ENCODE measurements at regions not wholly inside any gene's neighbourhood (a gene's known extent, or its start where the extent isn't known, plus 50 kb on each side); places are given as distances from the start of the nearest gene placed in this dataset.

- Histone ChIP-seq H4K20me1 (ENCODE audit: insufficient read depth, low read length, poor library complexity, severe bottlenecking) (no peaks in the 10 kb centered on the region), H3K9ac (ENCODE audit: low read depth, low read length, poor library complexity, severe bottlenecking) (no peak overlapping the region), H3K27me3 (ENCODE audit: insufficient read depth, low read length, poor library complexity, severe bottlenecking) (no peaks in the 10 kb centered on the region), H3F3A (ENCODE audit: low read depth) (peaks cover 9% of the 10 kb centered on the region; the same call in 1 of the 2 replicates), H3K4me3 (ENCODE audit: low read length, poor library complexity, severe bottlenecking) (peak overlapping the region; percentile 59), H2AFZ (ENCODE audit: low read length) (no peak overlapping the region), H3K36me3 (ENCODE audit: insufficient read depth, low read length) (no peaks in the 10 kb centered on the region), H3K4me1 (ENCODE audit: insufficient read depth, low read length, poor library complexity, severe bottlenecking) (peaks cover 59% of the 10 kb centered on the region), H3K9me3 (ENCODE audit: insufficient read depth, low read depth, low read length) (no peaks in the 10 kb centered on the region), H3K9me2 (replicated peaks; ENCODE audit: low read depth, low read length) (no peaks in the 10 kb centered on the region; the same call in 1 of the 2 replicates), H3K79me2 (ENCODE audit: insufficient read depth, low read length) (no peaks in the 10 kb centered on the region), H3K4me2 (ENCODE audit: low read depth, low read length, poor library complexity, severe bottlenecking) (peak overlapping the region; percentile 59)
- no peak for TF ChIP-seq EZH2phosphoT487 (IDR thresholded peaks at IDR 0.05; ENCODE audit: borderline replicate concordance)
- TF ChIP-seq CTCF (conservative IDR thresholded peaks at IDR 0.05; ENCODE audit: low read length), result no peak
Observed at GRCh38 chr12:107241411-107241810, 148.1 kb upstream of the CRY1 start.

- Histone ChIP-seq H3K9ac (ENCODE audit: low read depth, low read length, poor library complexity, severe bottlenecking) (no peak overlapping the region), H3K36me3 (ENCODE audit: insufficient read depth, low read length) (no peaks in the 10 kb centered on the region), H3K27me3 (ENCODE audit: insufficient read depth, low read length, poor library complexity, severe bottlenecking) (no peaks in the 10 kb centered on the region), H3K9me3 (ENCODE audit: insufficient read depth, low read depth, low read length) (no peaks in the 10 kb centered on the region), H4K20me1 (ENCODE audit: insufficient read depth, low read length, poor library complexity, severe bottlenecking) (no peaks in the 10 kb centered on the region), H3K4me1 (ENCODE audit: insufficient read depth, low read length, poor library complexity, severe bottlenecking) (peaks cover 51% of the 10 kb centered on the region), H3K9me2 (replicated peaks; ENCODE audit: low read depth, low read length) (no peaks in the 10 kb centered on the region; the same call in 1 of the 2 replicates), H3F3A (ENCODE audit: low read depth) (peaks cover 2% of the 10 kb centered on the region; the same call in 1 of the 2 replicates), H3K4me2 (ENCODE audit: low read depth, low read length, poor library complexity, severe bottlenecking) (peak overlapping the region; percentile 59), H2AFZ (ENCODE audit: low read length) (no peak overlapping the region), H3K4me3 (ENCODE audit: low read length, poor library complexity, severe bottlenecking) (peak overlapping the region; percentile 59), H3K79me2 (ENCODE audit: insufficient read depth, low read length) (no peaks in the 10 kb centered on the region)
- TF ChIP-seq EZH2phosphoT487 (IDR thresholded peaks at IDR 0.05; ENCODE audit: borderline replicate concordance) (no peak), CTCF (conservative IDR thresholded peaks at IDR 0.05; ENCODE audit: low read length) (no peak)
Observed at GRCh38 chr12:107242189-107242588, 148.8 kb upstream of the CRY1 start.

GRCh38 chr12:107243341-107243740 is 150.0 kb upstream of the CRY1 start:
- H3K4me2 ChIP-seq (ENCODE audit: low read depth, low read length, poor library complexity, severe bottlenecking), result no peak overlapping the region
- H3K9me3 ChIP-seq (ENCODE audit: insufficient read depth, low read depth, low read length), result no peaks in the 10 kb centered on the region
- peaks cover 40% of the 10 kb centered on the region for H3K4me1 ChIP-seq (ENCODE audit: insufficient read depth, low read length, poor library complexity, severe bottlenecking)
- no peaks in the 10 kb centered on the region for H3K27me3 ChIP-seq (ENCODE audit: insufficient read depth, low read length, poor library complexity, severe bottlenecking)
- H3K4me3 ChIP-seq (ENCODE audit: low read length, poor library complexity, severe bottlenecking), result no peak overlapping the region
- H3K79me2 ChIP-seq (ENCODE audit: insufficient read depth, low read length), result no peaks in the 10 kb centered on the region
- H3K9me2 ChIP-seq (replicated peaks; ENCODE audit: low read depth, low read length), result no peaks in the 10 kb centered on the region; the same call in 1 of the 2 replicates
- H3K36me3 ChIP-seq (ENCODE audit: insufficient read depth, low read length), result no peaks in the 10 kb centered on the region
- TF ChIP-seq CTCF (conservative IDR thresholded peaks at IDR 0.05; ENCODE audit: low read length) (no peak), EZH2phosphoT487 (IDR thresholded peaks at IDR 0.05; ENCODE audit: borderline replicate concordance) (no peak)
- no peak overlapping the region for H3K9ac ChIP-seq (ENCODE audit: low read depth, low read length, poor library complexity, severe bottlenecking)
- H3F3A ChIP-seq (ENCODE audit: low read depth), result no peaks in the 10 kb centered on the region
- no peaks in the 10 kb centered on the region for H4K20me1 ChIP-seq (ENCODE audit: insufficient read depth, low read length, poor library complexity, severe bottlenecking)
- H2AFZ ChIP-seq (ENCODE audit: low read length), result no peak overlapping the region
